CD4-positive, alpha-beta T cell treated with Interleukin-6 for 4 hours (primary cell): ENCODE measurements at regions not wholly inside any gene's neighbourhood (a gene's known extent, or its start where the extent isn't known, plus 50 kb on each side); places are given as distances from the start of the nearest gene placed in this dataset.
"Not testable (repeated sequence)": the region's sequence is repeated elsewhere in the genome, so short reads cannot be mapped to it uniquely, and the experiment has no call there.

Experiments
- DNase-seq: peaks from one replicate; pipeline ENCODE4 v3.0.0-alpha.2; 2020; ENCODE audit warnings: mixed read lengths

- DNase-seq: not testable (repeated sequence)
Observed at GRCh38 chrX:115840729-115841409, 279.9 kb downstream of the PLS3 start.

- not testable (repeated sequence) for DNase-seq
Observed at GRCh38 chrX:115850986-115851385, 290.0 kb downstream of the PLS3 start.

DNA sequence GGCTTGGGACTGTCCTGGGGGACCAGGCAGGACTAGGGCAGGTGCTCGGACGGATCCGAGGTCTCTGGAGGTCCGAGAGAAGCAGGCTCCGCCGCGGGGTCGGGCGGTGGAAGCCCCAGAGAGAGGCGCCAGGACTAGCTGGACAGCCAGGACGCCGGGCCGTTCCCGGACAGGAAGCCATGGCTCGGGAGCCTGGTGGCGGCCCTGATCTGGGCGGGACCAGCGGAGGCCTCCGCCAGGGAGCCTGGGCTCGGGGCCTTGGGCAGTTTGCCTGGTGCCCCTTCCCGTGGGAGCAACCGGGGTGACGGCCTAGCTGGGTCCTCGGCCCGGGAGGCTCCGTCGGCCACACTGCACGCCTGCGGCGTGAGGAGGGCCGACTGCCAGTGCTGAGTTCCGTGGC, 292.3 kb downstream of the PLS3 start:
- not testable (repeated sequence) for DNase-seq

- not testable (repeated sequence) for DNase-seq
Observed at GRCh38 chrX:115881170-115881569, 289.4 kb upstream of the AGTR2 start.

DNA sequence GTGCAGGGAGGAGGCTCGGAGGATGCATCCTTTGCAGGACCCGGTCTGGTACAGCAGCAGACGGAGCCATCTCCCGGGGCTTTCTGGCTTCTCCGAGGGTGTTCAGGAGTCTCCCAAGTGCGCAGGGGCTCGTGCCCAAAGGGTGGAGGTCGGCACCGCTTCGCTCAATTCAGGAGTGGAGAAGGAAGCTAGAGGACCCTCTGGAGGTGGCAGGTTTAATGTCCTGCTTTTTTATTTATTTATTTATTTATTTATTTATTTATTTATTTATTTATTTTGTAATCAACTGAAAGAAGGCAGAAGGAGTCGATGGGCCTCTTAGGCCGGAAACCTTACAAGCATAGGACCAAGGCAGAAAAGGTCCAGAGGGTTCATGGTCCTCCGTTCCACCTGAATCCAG, 286.4 kb upstream of the AGTR2 start:
- not testable (repeated sequence) for DNase-seq

GRCh38 chrX:115888041-115888440, 282.5 kb upstream of the AGTR2 start:
- peak; percentile 60 for DNase-seq

- not testable (repeated sequence) for DNase-seq
Observed at GRCh38 chrX:115888519-115888918, 282.0 kb upstream of the AGTR2 start.

GRCh38 chrX:115889121-115889890, 281.2 kb upstream of the AGTR2 start:
- no peak for DNase-seq

DNA sequence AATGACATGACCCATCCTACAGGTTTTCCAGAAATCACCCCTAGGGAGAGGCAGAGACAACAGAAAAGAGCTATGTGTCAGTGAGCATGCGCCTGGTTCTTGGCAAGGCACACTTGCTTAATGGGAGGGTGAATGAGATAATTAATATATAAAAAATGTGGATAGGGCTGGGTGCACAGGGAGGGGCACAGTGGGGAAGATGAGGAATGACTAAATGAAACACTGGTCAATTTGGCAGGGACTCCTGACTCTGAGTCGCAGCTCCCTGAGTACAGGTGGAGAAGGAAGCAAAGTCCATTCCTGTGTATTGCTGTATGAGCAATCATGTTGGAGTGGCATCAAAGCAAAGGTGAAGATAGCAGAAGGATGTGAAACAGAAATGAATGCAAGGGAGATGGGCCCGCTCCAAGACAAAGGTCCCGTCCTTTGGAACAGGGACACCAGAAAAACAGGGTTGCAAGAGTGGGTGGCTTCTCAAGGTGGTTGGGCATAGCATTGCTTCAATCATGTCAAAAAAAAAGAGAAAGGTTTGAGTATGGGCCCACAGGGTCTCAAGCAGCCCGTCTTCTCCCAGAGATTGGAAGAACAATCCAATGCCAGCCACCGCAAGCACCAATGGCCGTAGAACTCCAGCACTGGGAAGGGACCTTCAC, 278.4 kb upstream of the AGTR2 start:
- no peak for DNase-seq

- DNase-seq: peak; percentile 59
Observed at GRCh38 chrX:115892787-115893671, 277.5 kb upstream of the AGTR2 start.

- no peak for DNase-seq
Observed at GRCh38 chrX:115894087-115894486, 276.5 kb upstream of the AGTR2 start.

DNA sequence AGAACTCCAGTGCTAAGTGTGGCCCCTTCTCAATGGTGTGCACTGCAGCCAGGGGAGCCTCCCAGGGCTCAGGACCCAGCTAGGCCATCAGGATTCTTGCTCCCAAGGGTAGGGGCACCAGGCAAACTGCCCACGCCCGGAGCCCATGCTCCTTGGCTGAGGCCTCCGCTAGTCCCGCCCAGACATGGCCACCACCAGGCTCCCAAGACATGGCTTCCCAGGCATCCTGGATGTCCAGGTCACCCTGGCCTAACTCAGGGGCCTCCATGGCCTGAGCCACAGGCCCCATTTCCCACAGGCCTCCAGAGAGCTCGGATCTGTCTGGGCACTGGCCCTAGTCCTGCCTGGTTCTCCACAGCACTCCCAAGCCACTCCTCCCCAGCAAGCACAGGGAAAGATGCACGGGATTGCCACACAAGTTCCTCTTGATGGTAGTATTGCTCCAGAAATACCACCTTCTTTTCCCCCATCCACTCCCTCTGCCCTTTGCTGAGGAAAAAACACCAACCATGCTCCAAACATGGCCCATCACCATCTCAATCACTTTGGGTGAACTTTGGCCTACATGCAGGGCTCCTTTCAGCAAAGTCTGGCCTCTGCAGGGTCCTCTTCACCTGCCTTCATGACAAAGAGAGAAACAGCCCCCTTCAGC, 274.7 kb upstream of the AGTR2 start:
- DNase-seq: no peak

DNA sequence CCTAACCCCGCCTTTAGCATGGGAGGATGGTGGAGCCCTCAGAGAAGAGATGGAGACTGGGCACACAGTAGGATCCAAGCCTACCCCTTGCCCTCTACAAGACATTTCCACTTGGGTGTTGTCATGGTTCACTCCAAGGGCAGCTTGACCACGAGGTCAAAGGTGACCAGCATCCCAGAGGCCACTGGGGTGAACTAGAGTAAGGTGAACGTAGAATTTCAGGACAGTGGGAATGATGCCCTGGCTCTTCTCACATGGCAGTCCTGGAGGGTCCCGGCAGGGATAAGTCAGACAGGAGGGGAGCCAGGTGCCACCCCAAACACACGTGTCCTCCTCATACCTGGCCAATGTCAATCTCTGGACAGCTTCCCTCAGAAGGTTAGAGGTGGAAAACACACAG, 274.2 kb upstream of the AGTR2 start:
- DNase-seq: no peak

DNA sequence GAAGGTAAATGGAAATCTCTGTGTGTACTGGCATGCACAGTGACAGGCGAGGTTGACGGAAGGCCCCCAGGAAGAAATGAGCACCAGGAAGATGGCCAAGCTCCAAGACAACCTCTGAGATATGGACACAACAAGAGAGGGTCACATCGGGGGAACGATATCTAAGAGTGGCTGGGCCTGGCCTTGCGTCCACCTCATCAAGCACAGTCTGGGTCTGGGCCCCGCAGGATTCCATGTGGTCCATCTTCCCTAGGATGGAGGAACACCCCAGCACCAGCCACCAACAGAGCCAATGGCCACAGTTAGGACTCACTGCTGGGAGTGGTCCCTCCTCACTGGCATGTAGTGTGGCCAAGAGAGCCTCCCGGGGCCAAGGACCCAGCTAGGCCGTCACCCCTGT, 272.6 kb upstream of the AGTR2 start:
- DNase-seq: no peak

GRCh38 chrX:115898382-115899001, 272.1 kb upstream of the AGTR2 start:
- DNase-seq: peak; percentile 58

DNA sequence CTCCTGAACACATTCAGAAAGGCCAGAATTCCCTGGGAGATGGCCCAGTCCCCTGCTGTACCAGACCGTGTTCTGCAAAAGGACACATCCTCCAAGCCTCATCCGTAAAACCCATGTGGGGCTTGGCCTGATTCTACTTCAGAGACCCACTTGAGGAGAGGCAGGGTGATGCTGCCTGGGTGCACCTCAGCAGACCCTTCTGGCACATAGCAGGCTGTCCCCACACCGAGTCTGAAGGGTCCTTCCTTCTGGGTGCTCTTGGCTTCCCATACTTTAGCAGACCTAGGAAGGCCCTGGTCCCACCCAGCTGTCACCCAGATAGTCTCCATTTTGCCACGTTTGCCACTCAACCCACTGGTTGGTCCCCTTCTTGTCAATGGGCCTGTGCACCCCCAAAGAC, 270.1 kb upstream of the AGTR2 start:
- no peak for DNase-seq

DNA sequence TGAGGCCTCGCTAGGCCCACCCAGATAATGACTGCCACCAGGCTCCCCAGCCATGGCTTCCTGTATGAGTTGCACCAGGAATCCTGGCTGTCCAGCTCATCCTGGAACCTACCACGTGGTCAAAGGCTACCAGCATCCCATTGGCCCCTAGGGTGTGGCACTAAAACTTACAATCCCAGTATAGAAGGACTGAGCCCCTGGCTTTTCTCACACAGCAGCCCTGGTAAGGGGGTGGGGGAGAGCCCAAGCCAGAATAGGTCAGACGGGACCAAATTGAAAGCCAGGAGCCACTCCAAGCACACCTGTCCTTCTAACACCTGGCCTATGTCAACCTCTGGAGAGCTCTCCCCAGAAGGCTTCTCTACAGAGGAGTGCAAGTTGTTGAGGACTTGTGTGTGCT, 269.3 kb upstream of the AGTR2 start:
- no peak for DNase-seq

- no peak for DNase-seq
Observed at GRCh38 chrX:115902995-115903394, 267.5 kb upstream of the AGTR2 start.

DNA sequence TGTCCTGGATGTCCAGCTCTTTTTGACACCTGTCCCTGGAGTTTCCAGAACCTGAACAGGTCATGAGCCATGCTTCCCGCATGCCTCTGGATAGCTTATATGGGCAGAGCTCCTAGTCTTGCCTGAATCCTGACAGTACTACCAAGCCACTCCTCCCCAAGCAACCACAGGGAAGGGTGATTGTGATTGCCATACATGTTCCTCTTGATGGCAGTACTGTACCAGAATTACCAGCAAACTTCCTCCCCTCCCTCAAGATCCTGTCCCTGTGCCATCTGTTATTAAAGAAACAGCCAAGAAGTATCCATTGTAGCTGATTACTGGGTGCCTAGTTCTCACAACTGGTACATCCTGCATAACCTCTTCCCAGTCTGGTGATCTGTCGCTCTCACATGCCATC, 264.3 kb upstream of the AGTR2 start:
- no peak for DNase-seq

GRCh38 chrX:115906881-115907280, 263.7 kb upstream of the AGTR2 start:
- no peak for DNase-seq

GRCh38 chrX:115909017-115909416, 261.5 kb upstream of the AGTR2 start:
- no peak for DNase-seq

- no peak for DNase-seq
Observed at GRCh38 chrX:115911967-115912366, 258.6 kb upstream of the AGTR2 start.
